ENCODE measurements at regions not wholly inside any gene's neighbourhood (a gene's known extent, or its start where the extent isn't known, plus 50 kb on each side); places are given as distances from the start of the nearest gene placed in this dataset.

GRCh38 chr4:72984351-72984750, 85.2 kb downstream of the COX18 start:
- no peak for TF ChIP-seq CTCF (IDR thresholded peaks at IDR 0.05)
- TF ChIP-seq EZH2 (IDR thresholded peaks at IDR 0.05) = no peak
